ENCODE measurements at regions not wholly inside any gene's neighbourhood (a gene's known extent, or its start where the extent isn't known, plus 50 kb on each side); places are given as distances from the start of the nearest gene placed in this dataset.

- TF ChIP-seq POLR2A (IDR thresholded peaks at IDR 0.05): no peak
- no peak for TF ChIP-seq CTCF (IDR thresholded peaks at IDR 0.05)
- no peak for TF ChIP-seq POLR2AphosphoS5 (IDR thresholded peaks at IDR 0.05)
These were observed 93.4 kb upstream of the DRD2 start for GRCh38 chr11:113568566-113568965.
